Endodermal cell (in vitro differentiated cells): ENCODE measurements at regions not wholly inside any gene's neighbourhood (a gene's known extent, or its start where the extent isn't known, plus 50 kb on each side); places are given as distances from the start of the nearest gene placed in this dataset.
A peak's percentile ranks its signal among the peaks of the same experiment; 100 is the strongest.

Experiments used
- DNase-seq: peaks from one replicate; pipeline ENCODE4 v3.0.0-alpha.2; 2017
- H3K27ac ChIP-seq: 2 replicates; pipeline ENCODE4 v1.5.1; 2013; ENCODE audit warnings: mild to moderate bottlenecking, low read depth, low read length, moderate library complexity
- H3K27me3 ChIP-seq: 2 replicates; pipeline ENCODE4 v1.6.1; 2013; ENCODE audit warnings: mild to moderate bottlenecking, low read length, moderate library complexity; ENCODE audit not compliant: insufficient read depth, control insufficient read depth, poor library complexity, severe bottlenecking
- H3K36me3 ChIP-seq: 2 replicates; pipeline ENCODE4 v1.7.0; 2013; ENCODE audit warnings: mild to moderate bottlenecking, low read length, moderate library complexity; ENCODE audit not compliant: control insufficient read depth, insufficient read depth
- H3K4me1 ChIP-seq: one replicate; pipeline ENCODE4 v1.7.0; 2013; ENCODE audit warnings: low read length; ENCODE audit not compliant: control insufficient read depth, insufficient read depth
- H3K4me3 ChIP-seq: 2 replicates; pipeline ENCODE4 v1.5.1; 2013; ENCODE audit warnings: mild to moderate bottlenecking, low read length, moderate library complexity
- H3K9ac ChIP-seq: 2 replicates; pipeline ENCODE4 v1.6.1; 2013; ENCODE audit warnings: mild to moderate bottlenecking, low read length, moderate library complexity; ENCODE audit not compliant: poor library complexity, severe bottlenecking; ENCODE audit errors: extremely low read depth
- H3K9me3 ChIP-seq: 2 replicates; pipeline ENCODE4 v1.6.1; 2013; ENCODE audit warnings: mild to moderate bottlenecking, low read length, moderate library complexity; ENCODE audit not compliant: control insufficient read depth
- H3K27ac Mint-ChIP-seq: 2 replicates; pipeline ENCODE4 v1.8.0; 2020; ENCODE audit warnings: mixed read lengths
- H3K27me3 Mint-ChIP-seq: 2 replicates; pipeline ENCODE4 v1.8.0; 2021; ENCODE audit warnings: mild to moderate bottlenecking, mixed read lengths; ENCODE audit not compliant: insufficient read depth
- H3K36me3 Mint-ChIP-seq: 2 replicates; pipeline ENCODE4 v1.8.0; 2020; ENCODE audit warnings: low read depth, mixed read lengths
- H3K4me1 Mint-ChIP-seq: 2 replicates; pipeline ENCODE4 v1.8.0; 2020; ENCODE audit warnings: mixed read lengths
- H3K4me3 Mint-ChIP-seq: 2 replicates; pipeline ENCODE4 v1.8.0; 2020; ENCODE audit warnings: mild to moderate bottlenecking, moderate library complexity, mixed read lengths
- H3K9me3 Mint-ChIP-seq: 2 replicates; pipeline ENCODE4 v1.8.0; 2020; ENCODE audit warnings: mild to moderate bottlenecking, mixed read lengths
- WGBS, 2 experiments: methylation state at CpG; one replicate each; pipeline versions ENCODE4 v1.1.5 to v1.1.7; 2013; ENCODE audit warnings: missing lambda C conversion rate in 2 of 2, mixed read lengths in 1 of 2; ENCODE audit not compliant: insufficient coverage in 1 of 2, insufficient read length in 1 of 2; 5-methylcytosine and 5-hydroxymethylcytosine counted together
- TF ChIP-seq, protein P1 (sequence below): fragments of 200-600 bp; sonication (generic); conservative IDR thresholded peaks from 2 replicates; pipeline ENCODE4 v1.5.0; 2021; ENCODE audit warnings: antibody characterized with exemption, mild to moderate bottlenecking

DNA sequence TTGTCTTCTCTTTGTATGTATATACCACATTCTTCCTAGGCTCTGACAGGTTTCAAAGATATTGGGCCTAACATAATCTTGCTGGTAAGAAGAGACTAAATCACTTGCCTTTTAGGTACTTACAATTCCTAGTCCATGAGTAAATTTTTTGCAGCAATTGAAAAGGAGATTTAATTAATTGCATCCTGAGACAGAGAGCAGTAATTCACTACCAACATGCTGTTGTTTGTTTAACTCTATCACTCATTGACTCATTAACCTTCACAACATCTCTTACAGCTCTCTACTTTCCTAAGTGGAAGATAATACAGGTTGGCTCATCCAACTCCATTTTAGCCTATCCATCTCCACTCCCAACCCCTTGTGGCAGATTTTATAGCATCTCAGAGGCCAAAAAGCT is 280.4 kb downstream of the ALDH8A1 start:
- Mint-ChIP-seq H3K4me3 (no peak overlapping the region), H3K27ac (no peak overlapping the region), H3K27me3 (no peaks in the 10 kb centered on the region), H3K4me1 (peaks cover 21% of the 10 kb centered on the region), H3K9me3 (no peaks in the 10 kb centered on the region), H3K36me3 (no peaks in the 10 kb centered on the region)
- no peaks in the 10 kb centered on the region for H3K27me3 ChIP-seq
- H3K27ac ChIP-seq, result no peak overlapping the region
- H3K9ac ChIP-seq, result no peak overlapping the region
- DNase-seq, result no peak
- H3K4me3 ChIP-seq, result no peak overlapping the region
- TF ChIP-seq, protein P1, sequence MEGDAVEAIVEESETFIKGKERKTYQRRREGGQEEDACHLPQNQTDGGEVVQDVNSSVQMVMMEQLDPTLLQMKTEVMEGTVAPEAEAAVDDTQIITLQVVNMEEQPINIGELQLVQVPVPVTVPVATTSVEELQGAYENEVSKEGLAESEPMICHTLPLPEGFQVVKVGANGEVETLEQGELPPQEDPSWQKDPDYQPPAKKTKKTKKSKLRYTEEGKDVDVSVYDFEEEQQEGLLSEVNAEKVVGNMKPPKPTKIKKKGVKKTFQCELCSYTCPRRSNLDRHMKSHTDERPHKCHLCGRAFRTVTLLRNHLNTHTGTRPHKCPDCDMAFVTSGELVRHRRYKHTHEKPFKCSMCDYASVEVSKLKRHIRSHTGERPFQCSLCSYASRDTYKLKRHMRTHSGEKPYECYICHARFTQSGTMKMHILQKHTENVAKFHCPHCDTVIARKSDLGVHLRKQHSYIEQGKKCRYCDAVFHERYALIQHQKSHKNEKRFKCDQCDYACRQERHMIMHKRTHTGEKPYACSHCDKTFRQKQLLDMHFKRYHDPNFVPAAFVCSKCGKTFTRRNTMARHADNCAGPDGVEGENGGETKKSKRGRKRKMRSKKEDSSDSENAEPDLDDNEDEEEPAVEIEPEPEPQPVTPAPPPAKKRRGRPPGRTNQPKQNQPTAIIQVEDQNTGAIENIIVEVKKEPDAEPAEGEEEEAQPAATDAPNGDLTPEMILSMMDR, result peak; percentile 8
- no peaks in the 10 kb centered on the region for H3K36me3 ChIP-seq
- H3K4me1 ChIP-seq, result peaks cover 3% of the 10 kb centered on the region
- H3K9me3 ChIP-seq, result no peaks in the 10 kb centered on the region

DNA sequence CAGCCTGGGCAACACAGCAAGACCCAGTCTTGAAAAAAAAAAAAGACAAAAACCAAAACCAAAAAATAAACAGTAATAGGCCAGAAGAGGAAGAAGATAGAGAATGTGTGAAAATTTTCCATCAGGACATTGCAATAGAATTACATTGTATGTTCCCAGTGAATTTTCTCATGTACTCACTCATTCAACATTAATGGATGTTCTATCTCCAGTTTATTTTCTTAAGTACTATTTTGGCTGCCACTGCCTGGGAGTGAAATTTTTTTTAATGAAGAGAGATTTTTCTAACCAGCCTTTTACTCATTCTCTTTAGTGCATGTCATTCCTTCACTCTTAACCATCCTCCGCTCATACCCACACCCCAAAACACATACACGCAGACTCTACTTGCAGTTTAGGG is 282.8 kb downstream of the ALDH8A1 start:
- no peaks in the 10 kb centered on the region for H3K36me3 ChIP-seq
- H3K36me3 Mint-ChIP-seq, result no peaks in the 10 kb centered on the region
- no peaks in the 10 kb centered on the region for H3K9me3 Mint-ChIP-seq
- H3K4me1 ChIP-seq, result peaks cover 3% of the 10 kb centered on the region
- no peak for DNase-seq
- no peak overlapping the region for H3K9ac ChIP-seq
- no peak overlapping the region for H3K4me3 Mint-ChIP-seq
- H3K27ac Mint-ChIP-seq, result no peak overlapping the region
- TF ChIP-seq, protein P1, result no peak
- no peaks in the 10 kb centered on the region for H3K27me3 Mint-ChIP-seq
- H3K4me3 ChIP-seq, result no peak overlapping the region
- no peaks in the 10 kb centered on the region for H3K27me3 ChIP-seq
- H3K9me3 ChIP-seq, result no peaks in the 10 kb centered on the region
- H3K27ac ChIP-seq, result no peak overlapping the region
- peaks cover 16% of the 10 kb centered on the region for H3K4me1 Mint-ChIP-seq
- 100% methylated on average over 2 of the region's 2 CpGs; no CpG with 5 or more reads in 1 of the 2 experiments for WGBS, 2 experiments

DNA sequence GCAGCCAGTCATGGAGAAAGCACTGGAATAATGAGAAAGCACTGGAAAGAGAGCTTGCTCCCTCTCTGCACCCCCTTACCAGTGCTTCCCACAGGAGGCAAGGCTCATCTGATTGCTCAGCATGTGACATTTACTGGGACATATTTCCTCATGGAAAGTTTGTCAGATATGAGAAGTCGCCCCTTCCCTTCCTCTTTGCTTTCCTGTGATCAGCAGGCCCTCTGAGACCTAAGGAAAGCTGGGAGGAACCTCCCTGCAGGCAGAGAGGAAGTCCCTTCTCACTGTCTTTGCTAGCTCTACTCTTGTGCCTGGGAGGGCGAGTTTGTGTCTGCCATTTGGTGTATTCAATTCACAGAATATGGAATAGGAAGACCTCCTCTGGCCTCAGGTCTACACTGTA is 283.8 kb downstream of the ALDH8A1 start:
- Mint-ChIP-seq H3K36me3 (no peaks in the 10 kb centered on the region), H3K9me3 (no peaks in the 10 kb centered on the region), H3K27me3 (no peaks in the 10 kb centered on the region), H3K4me3 (no peak overlapping the region), H3K27ac (no peak overlapping the region), H3K4me1 (peaks cover 16% of the 10 kb centered on the region)
- no peaks in the 10 kb centered on the region for H3K27me3 ChIP-seq
- DNase-seq, result no peak
- no peaks in the 10 kb centered on the region for H3K9me3 ChIP-seq
- no peak overlapping the region for H3K4me3 ChIP-seq
- WGBS, 2 experiments, result 82% methylated on average over 2 of the region's 2 CpGs; no CpG with 5 or more reads in 1 of the 2 experiments
- H3K36me3 ChIP-seq, result no peaks in the 10 kb centered on the region
- peaks cover 3% of the 10 kb centered on the region for H3K4me1 ChIP-seq
- no peak overlapping the region for H3K9ac ChIP-seq
- TF ChIP-seq, protein P1, result no peak
- H3K27ac ChIP-seq, result no peak overlapping the region
